GM23338 (cell line): ENCODE measurements at regions not wholly inside any gene's neighbourhood (a gene's known extent, or its start where the extent isn't known, plus 50 kb on each side); places are given as distances from the start of the nearest gene placed in this dataset.
A peak's percentile ranks its signal among the peaks of the same experiment; 100 is the strongest.

ENCODE experiments used
- ATAC-seq: fragments of 200-7000 bp; cut with Tn5 transposase; 3 replicates; pipeline ENCODE4 v1.9.1; 2020
- DNase-seq: peaks from one replicate; pipeline ENCODE4 v3.0.0-alpha.2; 2015; ENCODE audit warnings: low spot score
- H2AFZ ChIP-seq: fragments of 200-600 bp; sonication (generic); 2 replicates; pipeline ENCODE4 v1.8.0; 2016; ENCODE audit warnings: antibody characterized with exemption, mild to moderate bottlenecking, moderate library complexity
- H3F3A ChIP-seq: fragments of 200-600 bp; sonication (generic); replicated peaks from 2 replicates; pipeline ENCODE4 v1.8.0; 2017; ENCODE audit warnings: antibody characterized with exemption, mixed run types, low read depth
- H3K27ac ChIP-seq: fragments of 200-600 bp; sonication (generic); 2 replicates; pipeline ENCODE4 v1.6.1; 2016; ENCODE audit warnings: low read depth
- H3K27me3 ChIP-seq: fragments of 200-600 bp; sonication (generic); 2 replicates; pipeline ENCODE4 v1.8.0; 2016; ENCODE audit warnings: mild to moderate bottlenecking, mixed run types, moderate library complexity; ENCODE audit not compliant: insufficient read depth
- H3K36me3 ChIP-seq: fragments of 200-600 bp; sonication (generic); 2 replicates; pipeline ENCODE4 v1.8.0; 2016; ENCODE audit warnings: mild to moderate bottlenecking; ENCODE audit not compliant: insufficient read depth
- H3K4me1 ChIP-seq: fragments of 200-600 bp; sonication (generic); 2 replicates; pipeline ENCODE4 v1.8.0; 2016; ENCODE audit warnings: mild to moderate bottlenecking, moderate library complexity; ENCODE audit not compliant: insufficient read depth
- H3K4me2 ChIP-seq: fragments of 200-600 bp; sonication (generic); 2 replicates; pipeline ENCODE4 v1.7.1; 2017; ENCODE audit warnings: mixed run types
- H3K4me3 ChIP-seq: fragments of 200-600 bp; sonication (generic); 2 replicates; pipeline ENCODE4 v1.6.1; 2016; ENCODE audit warnings: mixed run types
- H3K79me2 ChIP-seq: fragments of 200-600 bp; sonication (generic); replicated peaks from 2 replicates; pipeline ENCODE4 v1.8.0; 2017; ENCODE audit warnings: mild to moderate bottlenecking; ENCODE audit not compliant: insufficient read depth
- H3K9me2 ChIP-seq: fragments of 200-600 bp; sonication (generic); 2 replicates; pipeline ENCODE4 v1.8.0; 2017; ENCODE audit not compliant: insufficient read depth
- H4K20me1 ChIP-seq: fragments of 200-600 bp; sonication (generic); replicated peaks from 2 replicates; pipeline ENCODE4 v1.8.0; 2017; ENCODE audit warnings: mild to moderate bottlenecking; ENCODE audit not compliant: insufficient read depth
- H3K27ac Mint-ChIP-seq: 2 replicates; pipeline ENCODE4 v1.8.0; 2020; ENCODE audit warnings: inconsistent platforms, mild to moderate bottlenecking, moderate library complexity, mixed read lengths
- H3K27me3 Mint-ChIP-seq: 3 replicates; pipeline ENCODE4 v1.8.0; 2022; ENCODE audit warnings: low read depth, mild to moderate bottlenecking, moderate library complexity, mixed read lengths, inconsistent platforms; ENCODE audit not compliant: insufficient read depth, poor library complexity
- H3K36me3 Mint-ChIP-seq: 3 replicates; pipeline ENCODE4 v1.8.0; 2021; ENCODE audit warnings: low read depth, mild to moderate bottlenecking, inconsistent platforms, moderate library complexity, mixed read lengths
- H3K4me1 Mint-ChIP-seq: 3 replicates; pipeline ENCODE4 v1.8.0; 2020; ENCODE audit warnings: mild to moderate bottlenecking, inconsistent platforms, mixed read lengths
- H3K4me3 Mint-ChIP-seq: 3 replicates; pipeline ENCODE4 v1.8.0; 2021; ENCODE audit warnings: moderate library complexity, mild to moderate bottlenecking, inconsistent platforms, mixed read lengths
- H3K9me3 Mint-ChIP-seq: 3 replicates; pipeline ENCODE4 v1.8.0; 2020; ENCODE audit warnings: moderate library complexity, mild to moderate bottlenecking, inconsistent platforms, mixed read lengths
- CTCF ChIP-seq, 2 experiments: fragments of 200-600 bp in 1 of 2; sonication (generic) in 1 of 2; conservative IDR thresholded peaks; 2 replicates each; pipeline versions ENCODE4 v1.5.1 to v1.6.1; 2016 to 2017; ENCODE audit warnings: antibody characterized with exemption in 2 of 2, low read depth in 2 of 2, mild to moderate bottlenecking in 2 of 2, moderate library complexity in 1 of 2
- ETS1 ChIP-seq: IDR thresholded peaks from 2 replicates; pipeline ENCODE4 v1.6.1; 2016; ENCODE audit warnings: antibody characterized with exemption
- EZH2 ChIP-seq: fragments of 200-600 bp; sonication (generic); IDR thresholded peaks from one replicate; pipeline ENCODE4 v1.8.0; 2017; ENCODE audit warnings: antibody characterized with exemption, mild to moderate bottlenecking, low read depth; ENCODE audit not compliant: unreplicated experiment
- EZH2phosphoT487 ChIP-seq: fragments of 200-600 bp; sonication (generic); IDR thresholded peaks from one replicate; pipeline ENCODE4 v1.8.1; 2018; ENCODE audit warnings: antibody characterized with exemption; ENCODE audit not compliant: unreplicated experiment
- NANOG ChIP-seq: IDR thresholded peaks from 2 replicates; pipeline ENCODE4 v1.6.1; 2016; ENCODE audit warnings: antibody characterized with exemption, borderline replicate concordance
- POLR2AphosphoS5 ChIP-seq: IDR thresholded peaks from 2 replicates; pipeline ENCODE4 v1.6.1; 2016; ENCODE audit warnings: antibody characterized with exemption, low read depth
- STAT1 ChIP-seq: IDR thresholded peaks from one replicate; pipeline ENCODE4 v1.6.1; 2016; ENCODE audit warnings: antibody characterized with exemption; ENCODE audit not compliant: unreplicated experiment
- ZNF331 ChIP-seq: fragments of 250-450 bp; sonication (Bioruptor Pico); IDR thresholded peaks from 2 replicates; pipeline ENCODE4 v1.5.0; 2020; ENCODE audit warnings: low read depth, mild to moderate bottlenecking, moderate library complexity
- ZNF462 ChIP-seq: fragments of 250-450 bp; sonication (Bioruptor Pico); IDR thresholded peaks from 2 replicates; pipeline ENCODE4 v1.5.0; 2020; ENCODE audit warnings: mild to moderate bottlenecking, moderate library complexity

- Histone ChIP-seq H3K4me2 (no peak overlapping the region), H4K20me1 (no peaks in the 10 kb centered on the region), H3K27ac (no peak overlapping the region), H3K27me3 (no peaks in the 10 kb centered on the region), H3K4me3 (no peak overlapping the region), H3K4me1 (no peaks in the 10 kb centered on the region), H3K36me3 (no peaks in the 10 kb centered on the region), H3K9me2 (no peaks in the 10 kb centered on the region), H3K79me2 (no peaks in the 10 kb centered on the region), H2AFZ (no peak overlapping the region), H3F3A (no peaks in the 10 kb centered on the region)
- ATAC-seq: no peak
- Mint-ChIP-seq H3K9me3 (no peaks in the 10 kb centered on the region), H3K27ac (no peak overlapping the region), H3K4me3 (no peak overlapping the region), H3K36me3 (no peaks in the 10 kb centered on the region), H3K27me3 (peaks cover 4% of the 10 kb centered on the region), H3K4me1 (no peaks in the 10 kb centered on the region)
- TF ChIP-seq STAT1 (no peak), ZNF331 (no peak), ETS1 (no peak)
- no peak for DNase-seq
These were observed 452.6 kb downstream of the ZPLD1 start for GRCh38 chr3:102887431-102887830.

GRCh38 chr3:102896851-102897621 is 462.2 kb downstream of the ZPLD1 start:
- H3K27me3 Mint-ChIP-seq: no peaks in the 10 kb centered on the region
- H3K36me3 ChIP-seq: no peaks in the 10 kb centered on the region
- no peaks in the 10 kb centered on the region for H3K79me2 ChIP-seq
- no peaks in the 10 kb centered on the region for H3K4me1 ChIP-seq
- H3K27ac ChIP-seq: no peak overlapping the region
- no peaks in the 10 kb centered on the region for H3K27me3 ChIP-seq
- H3K4me1 Mint-ChIP-seq: no peaks in the 10 kb centered on the region
- ATAC-seq (no peak), DNase-seq (no peak)
- no peak overlapping the region for H3K4me3 ChIP-seq
- no peaks in the 10 kb centered on the region for H3K9me3 Mint-ChIP-seq
- H3K9me2 ChIP-seq: no peaks in the 10 kb centered on the region
- peak overlapping the region; percentile 54; the same call in 1 of the 2 replicates for H3K27ac Mint-ChIP-seq
- no peaks in the 10 kb centered on the region for H3K36me3 Mint-ChIP-seq
- H3F3A ChIP-seq: no peaks in the 10 kb centered on the region
- H3K4me2 ChIP-seq: no peak overlapping the region
- H3K4me3 Mint-ChIP-seq: no peak overlapping the region
- H4K20me1 ChIP-seq: no peaks in the 10 kb centered on the region
- no peak overlapping the region; the same call in 1 of the 2 replicates for H2AFZ ChIP-seq
- TF ChIP-seq ZNF331 (no peak), POLR2AphosphoS5 (no peak), EZH2 (no peak), NANOG (no peak), ETS1 (no peak), CTCF (conservative IDR thresholded peaks at IDR 0.05; ENCODE audit: low read depth in 2 of 2) (no peak), STAT1 (no peak), ZNF462 (no peak), EZH2phosphoT487 (no peak)
